Astrocyte (in vitro differentiated cells and primary cell): ENCODE measurements at regions not wholly inside any gene's neighbourhood (a gene's known extent, or its start where the extent isn't known, plus 50 kb on each side); places are given as distances from the start of the nearest gene placed in this dataset.
"Not testable (repeated sequence)": the region's sequence is repeated elsewhere in the genome, so short reads cannot be mapped to it uniquely, and the experiment has no call there.

Source experiments
- CTCF ChIP-seq: IDR thresholded peaks from 2 replicates; pipeline ENCODE4 v1.5.1; 2011; ENCODE audit warnings: low read depth, mild to moderate bottlenecking, inconsistent platforms, low read length, moderate library complexity; ENCODE audit not compliant: insufficient read depth
- EZH2 ChIP-seq: IDR thresholded peaks from 2 replicates; pipeline ENCODE4 v1.6.1; 2012; ENCODE audit warnings: mild to moderate bottlenecking, low read length, inconsistent platforms; ENCODE audit not compliant: insufficient read depth

GRCh38 chr2:89610927-89611515 lies 919.5 kb downstream of the RPIA start:
- TF ChIP-seq CTCF, EZH2: not testable (repeated sequence)
